ENCODE measurements at regions not wholly inside any gene's neighbourhood (a gene's known extent, or its start where the extent isn't known, plus 50 kb on each side); places are given as distances from the start of the nearest gene placed in this dataset.

GRCh38 chr12:19034937-19035336 lies 94.6 kb upstream of the PLEKHA5 start:
- Mint-ChIP-seq H3K9me3 (peaks cover 0 to 2% of the 10 kb centered on the region in 2 donors), H3K4me1 (no peaks in the 10 kb centered on the region), H3K27ac (no peak overlapping the region), H3K27me3 (ENCODE audit: low read depth in 2 of 2) (no peaks in the 10 kb centered on the region), H3K4me3 (no peak overlapping the region), H3K36me3 (no peaks in the 10 kb centered on the region)
- intact Hi-C loops (cut with micrococcal nuclease) = no loop called here
- H3K4me1 ChIP-seq (ENCODE audit: control insufficient read depth, insufficient read depth, low read length) = no peaks in the 10 kb centered on the region
- no peaks in the 10 kb centered on the region for H3K36me3 ChIP-seq (ENCODE audit: control insufficient read depth, insufficient read depth, low read length)
- TF ChIP-seq CTCF (IDR thresholded peaks at IDR 0.05) = no peak
- no peak overlapping the region for H3K4me3 ChIP-seq (ENCODE audit: low read length)
- WGBS (ENCODE audit: insufficient coverage) = 89% methylated on average over 1 of the region's 2 CpGs
- ATAC-seq (no peak), DNase-seq (no peak)
- H3K9me3 ChIP-seq (ENCODE audit: control insufficient read depth, insufficient read depth, low read length) = peaks cover 6% of the 10 kb centered on the region
- no peak overlapping the region for H3K27ac ChIP-seq (ENCODE audit: low read length)
- H3K27me3 ChIP-seq (ENCODE audit: control insufficient read depth, insufficient read depth, low read length) = no peaks in the 10 kb centered on the region

GRCh38 chr12:19035536-19035935 lies 94.0 kb upstream of the PLEKHA5 start:
- no peaks in the 10 kb centered on the region for H3K4me1 Mint-ChIP-seq
- Histone ChIP-seq H3K4me3 (ENCODE audit: low read length) (no peak overlapping the region), H3K4me1 (ENCODE audit: control insufficient read depth, insufficient read depth, low read length) (no peaks in the 10 kb centered on the region), H3K27ac (ENCODE audit: low read length) (no peak overlapping the region), H3K36me3 (ENCODE audit: control insufficient read depth, insufficient read depth, low read length) (no peaks in the 10 kb centered on the region), H3K27me3 (ENCODE audit: control insufficient read depth, insufficient read depth, low read length) (no peaks in the 10 kb centered on the region), H3K9me3 (ENCODE audit: control insufficient read depth, insufficient read depth, low read length) (peaks cover 6% of the 10 kb centered on the region)
- no peaks in the 10 kb centered on the region for H3K27me3 Mint-ChIP-seq (ENCODE audit: low read depth in 2 of 2)
- H3K4me3 Mint-ChIP-seq = no peak overlapping the region
- WGBS (ENCODE audit: insufficient coverage) = 82% methylated on average over 1 of the region's 1 CpG
- H3K9me3 Mint-ChIP-seq = peaks cover 0 to 2% of the 10 kb centered on the region in 2 donors
- intact Hi-C loops (cut with micrococcal nuclease) = no loop called here
- no peaks in the 10 kb centered on the region for H3K36me3 Mint-ChIP-seq
- H3K27ac Mint-ChIP-seq = no peak overlapping the region
- DNase-seq (no peak), ATAC-seq (no peak)
- TF ChIP-seq CTCF (IDR thresholded peaks at IDR 0.05) = no peak

GRCh38 chr12:19036673-19037357 lies 92.7 kb upstream of the PLEKHA5 start:
- H3K27ac Mint-ChIP-seq = no peak overlapping the region
- H3K4me1 Mint-ChIP-seq = no peaks in the 10 kb centered on the region
- H3K27me3 ChIP-seq (ENCODE audit: control insufficient read depth, insufficient read depth, low read length) = no peaks in the 10 kb centered on the region
- WGBS (ENCODE audit: insufficient coverage) = 74% methylated on average over 6 of the region's 6 CpGs
- intact Hi-C loops (cut with micrococcal nuclease) = no loop called here
- H3K4me3 Mint-ChIP-seq = no peak overlapping the region
- H3K36me3 Mint-ChIP-seq = no peaks in the 10 kb centered on the region
- peaks cover 0 to 2% of the 10 kb centered on the region in 2 donors for H3K9me3 Mint-ChIP-seq
- no peaks in the 10 kb centered on the region for H3K36me3 ChIP-seq (ENCODE audit: control insufficient read depth, insufficient read depth, low read length)
- ATAC-seq (no peak), DNase-seq (no peak)
- H3K9me3 ChIP-seq (ENCODE audit: control insufficient read depth, insufficient read depth, low read length) = peaks cover 6% of the 10 kb centered on the region
- TF ChIP-seq CTCF (IDR thresholded peaks at IDR 0.05) = no peak
- no peaks in the 10 kb centered on the region for H3K27me3 Mint-ChIP-seq (ENCODE audit: low read depth in 2 of 2)
- H3K4me1 ChIP-seq (ENCODE audit: control insufficient read depth, insufficient read depth, low read length) = no peaks in the 10 kb centered on the region
- no peak overlapping the region for H3K27ac ChIP-seq (ENCODE audit: low read length)
- no peak overlapping the region for H3K4me3 ChIP-seq (ENCODE audit: low read length)

- H3K27me3 ChIP-seq (ENCODE audit: control insufficient read depth, insufficient read depth, low read length) = no peaks in the 10 kb centered on the region
- no peak overlapping the region for H3K27ac Mint-ChIP-seq
- no peak overlapping the region for H3K27ac ChIP-seq (ENCODE audit: low read length)
- 69% methylated on average over 6 of the region's 6 CpGs for WGBS (ENCODE audit: insufficient coverage)
- no peak for DNase-seq
- H3K9me3 ChIP-seq (ENCODE audit: control insufficient read depth, insufficient read depth, low read length) = no peaks in the 10 kb centered on the region
- no peaks in the 10 kb centered on the region for H3K4me1 ChIP-seq (ENCODE audit: control insufficient read depth, insufficient read depth, low read length)
- peaks cover 0 to 2% of the 10 kb centered on the region in 2 donors for H3K9me3 Mint-ChIP-seq
- no peak overlapping the region for H3K4me3 Mint-ChIP-seq
- H3K36me3 Mint-ChIP-seq = no peaks in the 10 kb centered on the region
- no peak overlapping the region for H3K4me3 ChIP-seq (ENCODE audit: low read length)
- H3K4me1 Mint-ChIP-seq = no peaks in the 10 kb centered on the region
- no peak for ATAC-seq
- TF ChIP-seq CTCF (IDR thresholded peaks at IDR 0.05) = no peak
- no peaks in the 10 kb centered on the region for H3K36me3 ChIP-seq (ENCODE audit: control insufficient read depth, insufficient read depth, low read length)
- intact Hi-C loops (cut with micrococcal nuclease) = no loop called here
- no peaks in the 10 kb centered on the region for H3K27me3 Mint-ChIP-seq (ENCODE audit: low read depth in 2 of 2)
Measured at GRCh38 chr12:19038209-19038608, 91.3 kb upstream of the PLEKHA5 start.

Data from natural killer cell (primary cell).